ENCODE measurements at regions not wholly inside any gene's neighbourhood (a gene's known extent, or its start where the extent isn't known, plus 50 kb on each side); places are given as distances from the start of the nearest gene placed in this dataset.

GRCh38 chr7:106488465-106488864 lies 172.5 kb downstream of the CCDC71L start:
- in situ Hi-C loops (cut with MboI; ENCODE audit: low sequenced_read_pairs) = no loop called here

- in situ Hi-C loops (cut with MboI; ENCODE audit: low sequenced_read_pairs) = no loop called here
Observed at GRCh38 chr7:106487892-106488291, 173.1 kb downstream of the CCDC71L start.

- in situ Hi-C loops (cut with MboI; ENCODE audit: low sequenced_read_pairs) = no loop called here
Observed at GRCh38 chr7:106486331-106486730, 174.6 kb downstream of the CCDC71L start.

GRCh38 chr7:106485919-106486318 lies 175.0 kb downstream of the CCDC71L start:
- in situ Hi-C loops (cut with MboI; ENCODE audit: low sequenced_read_pairs) = no loop called here

- in situ Hi-C loops (cut with MboI; ENCODE audit: low sequenced_read_pairs) = no loop called here
Observed at GRCh38 chr7:106485031-106485551, 175.9 kb downstream of the CCDC71L start.

GRCh38 chr7:106484562-106484961 lies 176.4 kb downstream of the CCDC71L start:
- in situ Hi-C loops (cut with MboI; ENCODE audit: low sequenced_read_pairs) = no loop called here

GRCh38 chr7:106482091-106482490 lies 178.9 kb downstream of the CCDC71L start:
- in situ Hi-C loops (cut with MboI; ENCODE audit: low sequenced_read_pairs) = no loop called here

- in situ Hi-C loops (cut with MboI; ENCODE audit: low sequenced_read_pairs) = no loop called here
Observed at GRCh38 chr7:106480616-106481031, 180.3 kb downstream of the CCDC71L start.

- in situ Hi-C loops (cut with MboI; ENCODE audit: low sequenced_read_pairs) = no loop called here
Observed at GRCh38 chr7:106480161-106480579, 180.8 kb downstream of the CCDC71L start.

- in situ Hi-C loops (cut with MboI; ENCODE audit: low sequenced_read_pairs) = no loop called here
Observed at GRCh38 chr7:106476751-106477150, 184.2 kb downstream of the CCDC71L start.

GRCh38 chr7:106472741-106473140 lies 188.0 kb upstream of the NAMPT start:
- in situ Hi-C loops (cut with MboI; ENCODE audit: low sequenced_read_pairs) = no loop called here

- in situ Hi-C loops (cut with MboI; ENCODE audit: low sequenced_read_pairs) = no loop called here
Observed at GRCh38 chr7:106471686-106472440, 187.1 kb upstream of the NAMPT start.

GRCh38 chr7:106471021-106471420 lies 186.2 kb upstream of the NAMPT start:
- in situ Hi-C loops (cut with MboI; ENCODE audit: low sequenced_read_pairs) = no loop called here

- in situ Hi-C loops (cut with MboI; ENCODE audit: low sequenced_read_pairs) = loop anchor here (10.0 kb wide), 1 partner anchor 292 kb away; no protein-coding TSS in a partner anchor
Observed at GRCh38 chr7:106466867-106467266, 182.1 kb upstream of the NAMPT start.

- in situ Hi-C loops (cut with MboI; ENCODE audit: low sequenced_read_pairs) = loop anchor here (10.0 kb wide), 1 partner anchor 291 kb away; no protein-coding TSS in a partner anchor
Observed at GRCh38 chr7:106465704-106466468, 181.1 kb upstream of the NAMPT start.

GRCh38 chr7:106464651-106465050 lies 179.9 kb upstream of the NAMPT start:
- in situ Hi-C loops (cut with MboI; ENCODE audit: low sequenced_read_pairs) = loop anchor here (10.0 kb wide), 1 partner anchor 290 kb away; no protein-coding TSS in a partner anchor

GRCh38 chr7:106463851-106464611 lies 179.2 kb upstream of the NAMPT start:
- in situ Hi-C loops (cut with MboI; ENCODE audit: low sequenced_read_pairs) = loop anchor here (10.0 kb wide), 1 partner anchor 289 kb away; no protein-coding TSS in a partner anchor

GRCh38 chr7:106462914-106463482 lies 178.2 kb upstream of the NAMPT start:
- in situ Hi-C loops (cut with MboI; ENCODE audit: low sequenced_read_pairs) = loop anchor here (10.0 kb wide), 1 partner anchor 288 kb away; no protein-coding TSS in a partner anchor

- in situ Hi-C loops (cut with MboI; ENCODE audit: low sequenced_read_pairs) = loop anchor here (10.0 kb wide), 1 partner anchor 288 kb away; no protein-coding TSS in a partner anchor
Observed at GRCh38 chr7:106462365-106462859, 177.6 kb upstream of the NAMPT start.

GRCh38 chr7:106460792-106461254 lies 176.0 kb upstream of the NAMPT start:
- in situ Hi-C loops (cut with MboI; ENCODE audit: low sequenced_read_pairs) = loop anchor here (10.0 kb wide), 1 partner anchor 286 kb away; no protein-coding TSS in a partner anchor
